Thyroid gland (tissue), 4 donors: ENCODE measurements at regions not wholly inside any gene's neighbourhood (a gene's known extent, or its start where the extent isn't known, plus 50 kb on each side); places are given as distances from the start of the nearest gene placed in this dataset.

ENCODE experiments used
- CTCF ChIP-seq, 6 experiments: fragments of 200-600 bp in 3 of 6; fragments of 450-650 bp in 3 of 6; sonication (generic) in 3 of 6; IDR thresholded peaks; one replicate each; pipeline ENCODE4 v1.5.1; 2016 to 2019; ENCODE audit warnings: antibody characterized with exemption in 6 of 6, mild to moderate bottlenecking in 2 of 6, inconsistent platforms in 1 of 6, moderate library complexity in 1 of 6
- POLR2A ChIP-seq, 2 donors: fragments of 450-650 bp; IDR thresholded peaks; one replicate each; pipeline ENCODE4 v1.6.1; 2017; ENCODE audit warnings: antibody characterized with exemption in 2 of 2, mild to moderate bottlenecking in 2 of 2, moderate library complexity in 1 of 2

- no peak for TF ChIP-seq CTCF (IDR thresholded peaks at IDR 0.05)
- TF ChIP-seq POLR2A (IDR thresholded peaks at IDR 0.05), result no peak
Observed at GRCh38 chr18:78776151-78776550, 203.5 kb upstream of the SALL3 start.
